ENCODE measurements at regions not wholly inside any gene's neighbourhood (a gene's known extent, or its start where the extent isn't known, plus 50 kb on each side); places are given as distances from the start of the nearest gene placed in this dataset.
"Not testable (repeated sequence)": the region's sequence is repeated elsewhere in the genome, so short reads cannot be mapped to it uniquely, and the experiment has no call there.

DNA sequence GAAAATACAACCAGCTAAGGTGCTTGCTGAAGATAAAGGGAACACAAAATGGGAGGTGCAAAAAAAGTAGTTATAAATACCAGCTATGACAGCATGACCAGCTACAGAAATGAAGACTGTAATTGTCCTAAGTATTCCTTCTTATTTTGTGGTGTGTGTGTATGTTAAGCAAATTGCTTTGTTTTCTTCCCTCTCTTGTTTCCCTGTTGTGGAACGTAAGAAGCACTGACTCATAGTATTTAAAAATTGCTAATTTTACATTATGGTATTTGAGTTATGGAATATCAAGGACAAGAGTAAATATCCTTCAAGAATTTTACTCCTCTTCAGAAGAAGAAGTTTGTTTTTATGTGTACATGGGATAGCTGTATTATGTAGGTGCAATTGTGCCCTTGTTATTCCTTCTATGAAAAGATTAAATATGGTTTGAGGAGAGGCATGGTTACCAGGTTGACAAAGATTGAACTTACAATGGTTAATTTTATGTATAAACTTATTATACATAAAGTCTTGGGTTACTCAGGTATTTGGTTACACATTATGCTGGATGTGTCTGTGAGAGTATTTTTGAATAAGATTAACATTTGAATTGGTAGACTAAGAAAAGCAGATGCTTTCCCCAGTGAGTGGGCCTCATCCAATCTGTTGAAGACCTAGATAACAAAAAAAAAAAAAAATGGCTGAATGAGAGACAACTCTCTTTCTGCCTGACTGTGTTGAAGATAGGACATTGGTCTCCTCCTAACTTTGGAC, 1132.1 kb upstream of the ALCAM start:
- Histone ChIP-seq H3K27me3 (ENCODE audit: control insufficient read depth in 1 of 2, insufficient read depth in 2 of 2, low read length in 2 of 2) (no peaks in the 10 kb centered on the region), H3K4me3 (ENCODE audit: low read length in 2 of 2) (no peak overlapping the region), H3K9me3 (ENCODE audit: control insufficient read depth in 2 of 2, low read length in 2 of 2) (no peaks in the 10 kb centered on the region), H3K9ac (ENCODE audit: low read length in 2 of 2) (no peak overlapping the region), H3K36me3 (ENCODE audit: control insufficient read depth in 2 of 2, insufficient read depth in 2 of 2, low read length in 2 of 2) (no peaks in the 10 kb centered on the region), H3K27ac (ENCODE audit: low read length) (no peak overlapping the region), H3K4me1 (ENCODE audit: control insufficient read depth, insufficient read depth, low read length) (no peaks in the 10 kb centered on the region)

DNA sequence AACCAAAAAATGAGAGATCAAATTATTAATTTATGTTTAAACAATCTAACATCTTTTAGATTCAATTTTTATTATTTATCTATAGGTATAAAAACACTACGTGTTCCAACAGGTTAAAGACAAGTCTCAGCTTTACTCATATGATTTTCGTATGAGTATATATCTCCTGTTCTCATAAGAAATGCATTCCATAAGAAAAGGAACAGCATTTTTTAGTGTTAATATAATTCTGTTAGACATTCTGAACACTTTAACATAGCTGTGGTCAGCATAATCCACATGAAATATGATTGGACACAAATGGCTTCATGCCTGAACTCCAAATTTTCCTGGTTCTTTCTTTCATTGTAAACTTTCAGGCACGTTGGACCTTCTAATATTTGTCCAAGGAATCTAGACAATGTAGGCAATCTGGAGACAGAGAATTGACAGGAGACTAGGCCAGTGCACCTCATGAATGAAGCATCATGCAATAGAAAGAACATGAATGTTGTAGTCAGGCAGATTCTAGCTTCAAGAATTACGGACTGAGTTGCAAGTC, 1122.0 kb upstream of the ALCAM start:
- Histone ChIP-seq H3K4me3 (ENCODE audit: low read length in 2 of 2) (no peak overlapping the region), H3K4me1 (ENCODE audit: control insufficient read depth, insufficient read depth, low read length) (no peaks in the 10 kb centered on the region), H3K36me3 (ENCODE audit: control insufficient read depth in 2 of 2, insufficient read depth in 2 of 2, low read length in 2 of 2) (no peaks in the 10 kb centered on the region), H3K27me3 (ENCODE audit: control insufficient read depth in 1 of 2, insufficient read depth in 2 of 2, low read length in 2 of 2) (no peaks in the 10 kb centered on the region), H3K27ac (ENCODE audit: low read length) (no peak overlapping the region), H3K9me3 (ENCODE audit: control insufficient read depth in 2 of 2, low read length in 2 of 2) (no peaks in the 10 kb centered on the region), H3K9ac (ENCODE audit: low read length in 2 of 2) (no peak overlapping the region)

GRCh38 chr3:104245261-104245660, 1121.4 kb upstream of the ALCAM start:
- no peaks in the 10 kb centered on the region for H3K27me3 ChIP-seq (ENCODE audit: control insufficient read depth in 1 of 2, insufficient read depth in 2 of 2, low read length in 2 of 2)
- no peak overlapping the region for H3K27ac ChIP-seq (ENCODE audit: low read length)
- H3K36me3 ChIP-seq (ENCODE audit: control insufficient read depth in 2 of 2, insufficient read depth in 2 of 2, low read length in 2 of 2): no peaks in the 10 kb centered on the region
- H3K9ac ChIP-seq (ENCODE audit: low read length in 2 of 2): no peak overlapping the region
- no peaks in the 10 kb centered on the region for H3K4me1 ChIP-seq (ENCODE audit: control insufficient read depth, insufficient read depth, low read length)
- no peaks in the 10 kb centered on the region for H3K9me3 ChIP-seq (ENCODE audit: control insufficient read depth in 2 of 2, low read length in 2 of 2)
- H3K4me3 ChIP-seq (ENCODE audit: low read length in 2 of 2): no peak overlapping the region

DNA sequence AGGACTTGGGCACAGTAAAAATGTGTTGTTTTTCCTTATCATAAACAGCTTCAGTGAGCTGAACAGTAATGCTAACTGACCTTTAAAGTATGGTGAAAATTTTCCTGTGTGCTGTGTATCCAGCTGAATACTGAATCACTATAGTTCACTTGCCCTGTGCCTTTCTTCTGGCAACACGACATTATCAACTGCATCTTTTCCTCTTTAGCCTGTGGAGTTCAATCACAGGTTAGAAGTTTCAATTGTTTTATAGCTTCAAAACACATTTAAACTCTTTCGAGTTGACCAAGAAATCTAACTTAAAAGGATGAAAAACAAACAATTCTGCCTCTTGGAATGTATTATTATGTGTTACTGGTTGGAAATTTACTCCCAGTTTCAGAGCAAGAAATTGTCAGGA, 1120.7 kb upstream of the ALCAM start:
- Histone ChIP-seq H3K27me3 (ENCODE audit: control insufficient read depth in 1 of 2, insufficient read depth in 2 of 2, low read length in 2 of 2) (no peaks in the 10 kb centered on the region), H3K9me3 (ENCODE audit: control insufficient read depth in 2 of 2, low read length in 2 of 2) (no peaks in the 10 kb centered on the region), H3K27ac (ENCODE audit: low read length) (no peak overlapping the region), H3K9ac (ENCODE audit: low read length in 2 of 2) (no peak overlapping the region), H3K36me3 (ENCODE audit: control insufficient read depth in 2 of 2, insufficient read depth in 2 of 2, low read length in 2 of 2) (no peaks in the 10 kb centered on the region), H3K4me3 (ENCODE audit: low read length in 2 of 2) (no peak overlapping the region), H3K4me1 (ENCODE audit: control insufficient read depth, insufficient read depth, low read length) (no peaks in the 10 kb centered on the region)

- Histone ChIP-seq H3K9me3 (ENCODE audit: control insufficient read depth in 2 of 2, low read length in 2 of 2) (no peaks in the 10 kb centered on the region), H3K4me3 (ENCODE audit: low read length in 2 of 2) (no peak overlapping the region), H3K27me3 (ENCODE audit: control insufficient read depth in 1 of 2, insufficient read depth in 2 of 2, low read length in 2 of 2) (no peaks in the 10 kb centered on the region), H3K27ac (ENCODE audit: low read length) (no peak overlapping the region), H3K36me3 (ENCODE audit: control insufficient read depth in 2 of 2, insufficient read depth in 2 of 2, low read length in 2 of 2) (no peaks in the 10 kb centered on the region), H3K9ac (ENCODE audit: low read length in 2 of 2) (no peak overlapping the region), H3K4me1 (ENCODE audit: control insufficient read depth, insufficient read depth, low read length) (no peaks in the 10 kb centered on the region)
Measured at GRCh38 chr3:104257486-104257885, 1109.2 kb upstream of the ALCAM start.

GRCh38 chr3:104263477-104263876, 1103.2 kb upstream of the ALCAM start:
- H3K27ac ChIP-seq (ENCODE audit: low read length): no peak overlapping the region
- no peak overlapping the region for H3K9ac ChIP-seq (ENCODE audit: low read length in 2 of 2)
- no peak overlapping the region for H3K4me3 ChIP-seq (ENCODE audit: low read length in 2 of 2)
- no peaks in the 10 kb centered on the region for H3K4me1 ChIP-seq (ENCODE audit: control insufficient read depth, insufficient read depth, low read length)
- H3K36me3 ChIP-seq (ENCODE audit: control insufficient read depth in 2 of 2, insufficient read depth in 2 of 2, low read length in 2 of 2): no peaks in the 10 kb centered on the region
- H3K9me3 ChIP-seq (ENCODE audit: control insufficient read depth in 2 of 2, low read length in 2 of 2): no peaks in the 10 kb centered on the region
- H3K27me3 ChIP-seq (ENCODE audit: control insufficient read depth in 1 of 2, insufficient read depth in 2 of 2, low read length in 2 of 2): no peaks in the 10 kb centered on the region

DNA sequence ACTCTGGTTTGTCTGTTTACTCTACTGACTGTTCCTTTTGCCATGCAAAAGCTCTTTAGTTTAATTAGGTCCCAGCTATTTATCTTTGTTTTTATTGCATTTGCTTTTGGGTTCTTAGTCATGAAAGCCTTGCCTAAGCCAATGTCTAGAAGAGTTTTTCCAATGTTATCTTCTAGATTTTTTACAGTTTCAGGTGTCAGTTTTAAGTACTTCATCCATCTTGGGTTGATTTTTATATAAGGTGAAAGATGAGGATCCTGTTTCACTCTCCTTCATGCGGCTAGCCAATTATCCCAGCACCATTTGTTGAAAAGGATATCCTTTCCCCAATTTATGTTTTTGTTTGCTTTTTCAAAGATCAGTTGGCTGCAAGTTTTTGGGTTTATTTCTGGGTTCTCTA, 1100.5 kb upstream of the ALCAM start:
- H3K27me3 ChIP-seq (ENCODE audit: control insufficient read depth in 1 of 2, insufficient read depth in 2 of 2, low read length in 2 of 2); H3K36me3 ChIP-seq (ENCODE audit: control insufficient read depth in 2 of 2, insufficient read depth in 2 of 2, low read length in 2 of 2); H3K4me1 ChIP-seq (ENCODE audit: control insufficient read depth, insufficient read depth, low read length); H3K27ac ChIP-seq (ENCODE audit: low read length); H3K9me3 ChIP-seq (ENCODE audit: control insufficient read depth in 2 of 2, low read length in 2 of 2); H3K4me3 ChIP-seq (ENCODE audit: low read length in 2 of 2); H3K9ac ChIP-seq (ENCODE audit: low read length in 2 of 2): not testable (repeated sequence)

GRCh38 chr3:104269771-104270170, 1096.9 kb upstream of the ALCAM start:
- no peak overlapping the region for H3K27ac ChIP-seq (ENCODE audit: low read length)
- H3K9ac ChIP-seq (ENCODE audit: low read length in 2 of 2): no peak overlapping the region
- no peak overlapping the region for H3K4me3 ChIP-seq (ENCODE audit: low read length in 2 of 2)
- no peaks in the 10 kb centered on the region for H3K27me3 ChIP-seq (ENCODE audit: control insufficient read depth in 1 of 2, insufficient read depth in 2 of 2, low read length in 2 of 2)
- H3K36me3 ChIP-seq (ENCODE audit: control insufficient read depth in 2 of 2, insufficient read depth in 2 of 2, low read length in 2 of 2): no peaks in the 10 kb centered on the region
- H3K9me3 ChIP-seq (ENCODE audit: control insufficient read depth in 2 of 2, low read length in 2 of 2): no peaks in the 10 kb centered on the region
- no peaks in the 10 kb centered on the region for H3K4me1 ChIP-seq (ENCODE audit: control insufficient read depth, insufficient read depth, low read length)

DNA sequence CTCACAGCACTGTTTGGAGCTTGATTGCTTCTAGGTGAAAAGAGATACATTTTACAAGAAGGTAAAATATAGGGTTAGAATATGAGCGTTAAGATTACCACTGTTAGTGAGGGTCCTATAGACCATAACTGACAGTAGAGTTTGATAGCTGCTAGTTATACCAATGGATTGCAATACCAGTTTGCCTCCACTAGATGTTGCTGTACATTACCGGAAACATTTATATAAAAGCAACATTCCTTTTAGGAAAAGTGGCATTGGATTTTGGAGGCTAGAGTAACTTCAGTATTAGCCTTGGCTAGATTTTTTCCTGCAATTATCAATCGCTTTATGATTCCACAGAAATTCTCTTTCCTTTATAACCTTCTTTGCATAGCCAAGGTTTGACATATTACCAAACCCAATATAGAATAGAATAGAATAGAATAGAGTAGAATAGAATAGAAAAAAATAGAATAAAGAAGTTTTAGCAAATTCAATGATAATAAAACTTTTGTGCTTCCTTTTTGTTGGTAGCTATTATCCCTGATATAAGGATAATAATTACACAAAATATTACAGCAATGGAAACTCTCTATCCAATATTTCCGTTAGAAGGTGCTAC, 1093.6 kb upstream of the ALCAM start:
- no peaks in the 10 kb centered on the region for H3K4me1 ChIP-seq (ENCODE audit: control insufficient read depth, insufficient read depth, low read length)
- H3K36me3 ChIP-seq (ENCODE audit: control insufficient read depth in 2 of 2, insufficient read depth in 2 of 2, low read length in 2 of 2): no peaks in the 10 kb centered on the region
- no peak overlapping the region for H3K4me3 ChIP-seq (ENCODE audit: low read length in 2 of 2)
- H3K27ac ChIP-seq (ENCODE audit: low read length): no peak overlapping the region
- H3K9me3 ChIP-seq (ENCODE audit: control insufficient read depth in 2 of 2, low read length in 2 of 2): peaks cover 0 to 2% of the 10 kb centered on the region in 2 donors
- H3K27me3 ChIP-seq (ENCODE audit: control insufficient read depth in 1 of 2, insufficient read depth in 2 of 2, low read length in 2 of 2): no peaks in the 10 kb centered on the region
- no peak overlapping the region for H3K9ac ChIP-seq (ENCODE audit: low read length in 2 of 2)

GRCh38 chr3:104275199-104275598, 1091.5 kb upstream of the ALCAM start:
- no peak overlapping the region for H3K9ac ChIP-seq (ENCODE audit: low read length in 2 of 2)
- H3K27me3 ChIP-seq (ENCODE audit: control insufficient read depth in 1 of 2, insufficient read depth in 2 of 2, low read length in 2 of 2): no peaks in the 10 kb centered on the region
- H3K27ac ChIP-seq (ENCODE audit: low read length): no peak overlapping the region
- no peaks in the 10 kb centered on the region for H3K4me1 ChIP-seq (ENCODE audit: control insufficient read depth, insufficient read depth, low read length)
- H3K36me3 ChIP-seq (ENCODE audit: control insufficient read depth in 2 of 2, insufficient read depth in 2 of 2, low read length in 2 of 2): no peaks in the 10 kb centered on the region
- H3K4me3 ChIP-seq (ENCODE audit: low read length in 2 of 2): no peak overlapping the region
- peaks cover 0 to 2% of the 10 kb centered on the region in 2 donors for H3K9me3 ChIP-seq (ENCODE audit: control insufficient read depth in 2 of 2, low read length in 2 of 2)

DNA sequence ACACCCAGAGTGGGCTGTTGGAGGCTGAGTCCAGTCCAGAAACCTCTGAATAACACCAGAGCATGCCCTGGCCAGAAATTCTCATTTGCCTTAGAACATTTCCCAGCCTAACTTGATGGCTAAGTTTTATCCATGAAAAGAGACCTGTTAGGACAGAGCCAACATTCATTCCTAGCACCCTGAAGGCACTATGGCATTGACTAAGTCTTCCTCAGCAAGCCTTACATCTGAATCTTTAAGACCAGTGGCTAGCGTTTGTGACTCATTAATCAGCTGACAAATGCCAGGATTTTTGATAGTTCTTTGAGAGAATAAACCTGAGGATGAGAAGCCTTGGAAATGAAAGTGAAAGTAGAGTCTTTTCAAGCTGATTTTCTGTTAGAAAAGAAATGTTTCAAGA, 1087.1 kb upstream of the ALCAM start:
- Histone ChIP-seq H3K36me3 (ENCODE audit: control insufficient read depth in 2 of 2, insufficient read depth in 2 of 2, low read length in 2 of 2) (no peaks in the 10 kb centered on the region), H3K27ac (ENCODE audit: low read length) (no peak overlapping the region), H3K9me3 (ENCODE audit: control insufficient read depth in 2 of 2, low read length in 2 of 2) (peaks cover 2 to 3% of the 10 kb centered on the region in 2 donors), H3K4me1 (ENCODE audit: control insufficient read depth, insufficient read depth, low read length) (no peaks in the 10 kb centered on the region), H3K27me3 (ENCODE audit: control insufficient read depth in 1 of 2, insufficient read depth in 2 of 2, low read length in 2 of 2) (no peaks in the 10 kb centered on the region), H3K4me3 (ENCODE audit: low read length in 2 of 2) (peak overlapping the region; percentile 21 to 58), H3K9ac (ENCODE audit: low read length in 2 of 2) (no peak overlapping the region)
